Neural progenitor cell (in vitro differentiated cells): ENCODE measurements at regions not wholly inside any gene's neighbourhood (a gene's known extent, or its start where the extent isn't known, plus 50 kb on each side); places are given as distances from the start of the nearest gene placed in this dataset.

Experiments used
- DNase-seq: peaks from one replicate; pipeline ENCODE4 v3.0.0-alpha.2; 2016; ENCODE audit warnings: low spot score
- H2AFZ ChIP-seq: fragments of 200-600 bp; sonication (generic); replicated peaks from 2 replicates; pipeline ENCODE4 v1.6.1; 2016; ENCODE audit warnings: antibody characterized with exemption
- H3F3A ChIP-seq: fragments of 200-600 bp; sonication (generic); 2 replicates; pipeline ENCODE4 v1.6.1; 2016; ENCODE audit warnings: antibody characterized with exemption, low read depth
- H3K27ac ChIP-seq: fragments of 200-600 bp; sonication (generic); 2 replicates; pipeline ENCODE4 v1.5.1; 2016; ENCODE audit warnings: mild to moderate bottlenecking
- H3K27me3 ChIP-seq: fragments of 200-600 bp; sonication (generic); 2 replicates; pipeline ENCODE4 v1.6.1; 2016; ENCODE audit warnings: mild to moderate bottlenecking, moderate library complexity
- H3K36me3 ChIP-seq: fragments of 200-600 bp; sonication (generic); 2 replicates; pipeline ENCODE4 v1.5.1; 2016
- H3K4me1 ChIP-seq: fragments of 200-600 bp; sonication (generic); 2 replicates; pipeline ENCODE4 v1.6.1; 2016; ENCODE audit warnings: mixed run types
- H3K4me2 ChIP-seq: fragments of 200-600 bp; sonication (generic); 2 replicates; pipeline ENCODE4 v1.6.1; 2016
- H3K4me3 ChIP-seq: fragments of 200-600 bp; sonication (generic); 2 replicates; pipeline ENCODE4 v1.5.1; 2016
- H3K79me2 ChIP-seq: fragments of 200-600 bp; sonication (generic); 2 replicates; pipeline ENCODE4 v1.6.1; 2016; ENCODE audit warnings: low read depth
- H3K9ac ChIP-seq: fragments of 200-600 bp; sonication (generic); 2 replicates; pipeline ENCODE4 v1.6.1; 2016
- H3K9me3 ChIP-seq: fragments of 200-600 bp; sonication (generic); 2 replicates; pipeline ENCODE4 v1.5.1; 2016; ENCODE audit warnings: low read depth
- H4K20me1 ChIP-seq: fragments of 200-600 bp; sonication (generic); 2 replicates; pipeline ENCODE4 v1.6.1; 2016; ENCODE audit warnings: low read depth
- H3K27ac Mint-ChIP-seq: 3 replicates; pipeline ENCODE4 v1.8.0; 2021; ENCODE audit warnings: mixed read lengths
- H3K27me3 Mint-ChIP-seq: 2 replicates; pipeline ENCODE4 v1.8.0; 2022; ENCODE audit warnings: low read depth, mild to moderate bottlenecking, inconsistent platforms, moderate library complexity, mixed read lengths; ENCODE audit not compliant: insufficient read depth
- H3K36me3 Mint-ChIP-seq: 3 replicates; pipeline ENCODE4 v1.8.0; 2021; ENCODE audit warnings: mixed read lengths
- H3K4me1 Mint-ChIP-seq: 3 replicates; pipeline ENCODE4 v1.8.0; 2021; ENCODE audit warnings: mixed read lengths
- H3K4me3 Mint-ChIP-seq: 3 replicates; pipeline ENCODE4 v1.8.0; 2021; ENCODE audit warnings: mild to moderate bottlenecking, moderate library complexity, mixed read lengths
- H3K9me3 Mint-ChIP-seq: 3 replicates; pipeline ENCODE4 v1.8.0; 2020; ENCODE audit warnings: mixed read lengths
- EZH2 ChIP-seq: fragments of 200-600 bp; sonication (generic); IDR thresholded peaks from 2 replicates; pipeline ENCODE4 v1.6.1; 2017; ENCODE audit warnings: antibody characterized with exemption, mild to moderate bottlenecking, moderate library complexity
- EZH2phosphoT487 ChIP-seq: fragments of 200-600 bp; sonication (generic); IDR thresholded peaks from 2 replicates; pipeline ENCODE4 v1.6.1; 2017; ENCODE audit warnings: antibody characterized with exemption
- TF ChIP-seq, protein P1 (sequence below): fragments of 200-600 bp; sonication (generic); IDR thresholded peaks from 2 replicates; pipeline ENCODE4 v1.5.1; 2017; ENCODE audit warnings: antibody characterized with exemption, mild to moderate bottlenecking

DNA sequence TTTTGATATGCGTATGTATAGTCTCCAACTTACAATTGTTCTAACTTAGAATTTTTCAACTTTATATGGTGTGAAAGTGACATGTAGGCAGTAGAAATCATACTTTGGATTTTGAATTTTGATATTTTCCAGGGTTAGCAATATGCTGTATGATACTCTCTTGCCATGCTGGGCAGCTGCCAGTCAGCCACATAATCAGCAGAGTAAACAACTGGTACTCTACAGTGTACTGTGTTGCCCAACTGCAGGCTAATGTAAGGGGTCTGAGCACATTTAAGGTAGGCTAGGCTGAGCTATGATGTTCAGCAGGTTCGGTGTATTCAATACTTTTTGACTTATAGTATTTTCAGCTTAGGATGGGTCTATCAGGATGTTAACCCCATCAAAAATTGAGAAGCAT lies 52.0 kb upstream of the RYK start:
- no peaks in the 10 kb centered on the region for H3K36me3 Mint-ChIP-seq
- TF ChIP-seq, protein P1, sequence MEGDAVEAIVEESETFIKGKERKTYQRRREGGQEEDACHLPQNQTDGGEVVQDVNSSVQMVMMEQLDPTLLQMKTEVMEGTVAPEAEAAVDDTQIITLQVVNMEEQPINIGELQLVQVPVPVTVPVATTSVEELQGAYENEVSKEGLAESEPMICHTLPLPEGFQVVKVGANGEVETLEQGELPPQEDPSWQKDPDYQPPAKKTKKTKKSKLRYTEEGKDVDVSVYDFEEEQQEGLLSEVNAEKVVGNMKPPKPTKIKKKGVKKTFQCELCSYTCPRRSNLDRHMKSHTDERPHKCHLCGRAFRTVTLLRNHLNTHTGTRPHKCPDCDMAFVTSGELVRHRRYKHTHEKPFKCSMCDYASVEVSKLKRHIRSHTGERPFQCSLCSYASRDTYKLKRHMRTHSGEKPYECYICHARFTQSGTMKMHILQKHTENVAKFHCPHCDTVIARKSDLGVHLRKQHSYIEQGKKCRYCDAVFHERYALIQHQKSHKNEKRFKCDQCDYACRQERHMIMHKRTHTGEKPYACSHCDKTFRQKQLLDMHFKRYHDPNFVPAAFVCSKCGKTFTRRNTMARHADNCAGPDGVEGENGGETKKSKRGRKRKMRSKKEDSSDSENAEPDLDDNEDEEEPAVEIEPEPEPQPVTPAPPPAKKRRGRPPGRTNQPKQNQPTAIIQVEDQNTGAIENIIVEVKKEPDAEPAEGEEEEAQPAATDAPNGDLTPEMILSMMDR, result no peak
- TF ChIP-seq EZH2, result no peak
- no peak for TF ChIP-seq EZH2phosphoT487

DNA sequence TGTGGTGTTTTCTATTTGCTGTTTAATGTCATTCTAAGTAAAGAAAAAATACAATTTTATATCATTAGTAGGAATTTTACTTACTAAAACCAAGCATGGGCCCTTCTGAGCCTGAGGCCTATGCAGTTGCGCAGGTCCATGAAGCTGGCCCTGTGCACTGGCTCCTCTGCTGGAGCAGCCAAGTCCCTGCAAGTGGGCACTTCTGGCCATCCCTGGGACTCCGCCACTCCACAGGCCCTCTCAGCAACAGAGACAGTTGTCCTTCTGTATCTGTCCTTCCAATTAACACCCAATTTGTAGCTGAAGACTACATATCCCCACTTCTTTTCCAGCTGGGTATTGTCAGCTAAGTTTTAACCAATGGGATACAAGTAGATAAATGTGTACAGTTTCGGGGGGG lies 49.9 kb upstream of the RYK start:
- Histone ChIP-seq H3K4me2 (no peak overlapping the region), H3K9ac (no peak overlapping the region), H3F3A (no peaks in the 10 kb centered on the region), H3K27ac (no peak overlapping the region), H3K4me1 (peaks cover 5% of the 10 kb centered on the region), H2AFZ (no peak overlapping the region), H4K20me1 (no peaks in the 10 kb centered on the region), H3K4me3 (no peak overlapping the region), H3K9me3 (no peaks in the 10 kb centered on the region), H3K27me3 (no peaks in the 10 kb centered on the region), H3K36me3 (no peaks in the 10 kb centered on the region), H3K79me2 (no peaks in the 10 kb centered on the region)
- Mint-ChIP-seq H3K27me3 (peaks cover 3% of the 10 kb centered on the region), H3K4me1 (peaks cover 9% of the 10 kb centered on the region), H3K27ac (no peak overlapping the region), H3K9me3 (peaks cover 5% of the 10 kb centered on the region), H3K36me3 (no peaks in the 10 kb centered on the region), H3K4me3 (no peak overlapping the region)
- DNase-seq, result peak; percentile 39
- TF ChIP-seq, protein P1, result peak; percentile 25
- TF ChIP-seq EZH2 (no peak), EZH2phosphoT487 (no peak)

More for the DNA sequence above, 52.0 kb upstream of the RYK start:
- Histone ChIP-seq H3F3A (no peaks in the 10 kb centered on the region), H3K9me3 (no peaks in the 10 kb centered on the region), H3K9ac (no peak overlapping the region), H3K4me1 (peaks cover 5% of the 10 kb centered on the region), H3K4me2 (no peak overlapping the region), H3K4me3 (no peak overlapping the region), H3K79me2 (no peaks in the 10 kb centered on the region), H4K20me1 (no peaks in the 10 kb centered on the region), H3K36me3 (no peaks in the 10 kb centered on the region), H2AFZ (no peak overlapping the region), H3K27ac (no peak overlapping the region), H3K27me3 (no peaks in the 10 kb centered on the region)
- DNase-seq, result no peak
- H3K27ac Mint-ChIP-seq, result no peak overlapping the region
- no peaks in the 10 kb centered on the region for H3K9me3 Mint-ChIP-seq
- H3K27me3 Mint-ChIP-seq, result peaks cover 5% of the 10 kb centered on the region
- peaks cover 9% of the 10 kb centered on the region for H3K4me1 Mint-ChIP-seq
- no peak overlapping the region for H3K4me3 Mint-ChIP-seq
